ENCODE measurements at regions not wholly inside any gene's neighbourhood (a gene's known extent, or its start where the extent isn't known, plus 50 kb on each side); places are given as distances from the start of the nearest gene placed in this dataset.

DNA sequence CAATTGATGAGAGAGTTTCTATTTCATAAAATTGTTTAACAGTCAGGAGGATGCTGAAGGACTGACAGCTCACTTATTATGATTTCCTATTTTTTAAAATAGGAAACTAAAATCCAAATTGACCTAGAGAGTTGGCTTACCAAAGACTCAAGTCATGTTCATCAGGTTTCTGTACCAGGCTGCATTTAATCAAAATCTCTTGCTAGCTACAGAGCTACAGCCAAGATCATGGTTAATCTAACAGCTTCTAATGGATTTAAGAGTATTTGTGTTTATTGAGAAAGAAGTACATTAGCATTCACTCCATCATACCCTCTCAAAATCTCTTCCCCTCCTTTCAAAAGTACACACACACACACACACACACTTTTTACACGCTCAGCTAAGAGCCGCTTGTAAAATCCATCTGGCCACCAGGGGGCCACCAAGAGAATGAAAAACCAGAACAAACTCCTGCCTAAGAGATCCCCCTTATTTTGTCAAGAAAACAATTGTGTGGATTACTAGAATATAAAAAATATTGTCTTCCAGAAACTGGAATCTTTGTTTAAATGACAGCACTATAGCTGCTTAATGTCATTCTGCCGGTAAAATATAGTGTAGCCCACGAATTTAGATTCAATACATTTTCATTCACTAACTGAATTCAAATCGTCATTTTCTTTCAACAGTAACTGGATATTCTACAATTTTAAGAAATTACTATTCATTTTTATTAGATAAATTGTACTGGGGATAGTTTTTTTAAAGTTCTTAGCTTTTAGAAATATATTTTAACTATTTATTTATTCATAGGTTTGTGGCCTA is 334.0 kb downstream of the BTG1 start:
- DNase-seq (ENCODE audit: low spot score), result no peak
- TF ChIP-seq, protein P1, sequence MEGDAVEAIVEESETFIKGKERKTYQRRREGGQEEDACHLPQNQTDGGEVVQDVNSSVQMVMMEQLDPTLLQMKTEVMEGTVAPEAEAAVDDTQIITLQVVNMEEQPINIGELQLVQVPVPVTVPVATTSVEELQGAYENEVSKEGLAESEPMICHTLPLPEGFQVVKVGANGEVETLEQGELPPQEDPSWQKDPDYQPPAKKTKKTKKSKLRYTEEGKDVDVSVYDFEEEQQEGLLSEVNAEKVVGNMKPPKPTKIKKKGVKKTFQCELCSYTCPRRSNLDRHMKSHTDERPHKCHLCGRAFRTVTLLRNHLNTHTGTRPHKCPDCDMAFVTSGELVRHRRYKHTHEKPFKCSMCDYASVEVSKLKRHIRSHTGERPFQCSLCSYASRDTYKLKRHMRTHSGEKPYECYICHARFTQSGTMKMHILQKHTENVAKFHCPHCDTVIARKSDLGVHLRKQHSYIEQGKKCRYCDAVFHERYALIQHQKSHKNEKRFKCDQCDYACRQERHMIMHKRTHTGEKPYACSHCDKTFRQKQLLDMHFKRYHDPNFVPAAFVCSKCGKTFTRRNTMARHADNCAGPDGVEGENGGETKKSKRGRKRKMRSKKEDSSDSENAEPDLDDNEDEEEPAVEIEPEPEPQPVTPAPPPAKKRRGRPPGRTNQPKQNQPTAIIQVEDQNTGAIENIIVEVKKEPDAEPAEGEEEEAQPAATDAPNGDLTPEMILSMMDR (IDR thresholded peaks at IDR 0.05), result peak; percentile 73
- Histone ChIP-seq H3K27ac (no peak overlapping the region), H3K4me3 (no peak overlapping the region)

DNA sequence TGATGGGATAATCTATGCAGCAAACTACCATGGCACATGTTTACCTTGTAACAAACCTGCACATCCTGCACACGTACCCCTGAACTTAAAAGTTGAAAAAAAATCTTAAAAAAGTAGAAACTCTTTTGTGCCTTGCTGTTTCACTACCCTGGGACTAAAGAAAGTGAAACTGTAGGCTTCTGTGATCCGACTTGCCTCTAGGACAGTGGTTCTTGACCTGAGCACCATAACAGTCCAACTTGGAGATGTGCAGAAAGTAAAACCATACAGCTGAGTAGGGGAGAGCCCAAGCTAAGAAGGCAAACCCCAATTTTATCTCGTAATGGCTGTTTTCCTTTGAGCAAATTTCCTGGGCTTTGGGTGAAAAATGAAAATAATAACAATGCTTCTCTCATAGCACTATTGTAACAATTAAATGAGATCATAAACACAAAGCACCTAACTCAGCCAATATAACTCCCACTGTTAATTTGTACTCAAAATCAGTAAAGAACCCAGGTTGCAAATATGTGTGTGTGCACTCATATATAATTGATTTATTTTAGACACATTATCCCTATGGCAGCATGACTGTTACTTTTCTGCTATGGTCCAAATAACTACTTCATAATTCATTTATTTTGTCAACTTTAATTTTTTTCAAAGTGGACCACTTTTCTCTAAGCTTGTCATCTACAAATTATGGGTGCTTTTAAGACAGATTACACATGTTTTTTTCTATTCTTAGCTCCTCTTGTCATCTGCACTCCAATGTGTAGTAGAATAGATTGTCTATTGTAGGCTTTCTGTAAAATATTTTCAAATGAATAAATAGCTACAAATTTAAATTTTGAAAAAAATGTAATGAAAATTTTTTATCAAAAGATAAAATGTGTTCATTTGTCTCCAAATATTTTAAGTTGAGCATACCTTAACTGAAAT is 334.9 kb downstream of the BTG1 start:
- H3K27ac ChIP-seq, result no peak overlapping the region
- H3K4me3 ChIP-seq, result no peak overlapping the region
- TF ChIP-seq, protein P1 (IDR thresholded peaks at IDR 0.05), result no peak
- no peak for DNase-seq (ENCODE audit: low spot score)

DNA sequence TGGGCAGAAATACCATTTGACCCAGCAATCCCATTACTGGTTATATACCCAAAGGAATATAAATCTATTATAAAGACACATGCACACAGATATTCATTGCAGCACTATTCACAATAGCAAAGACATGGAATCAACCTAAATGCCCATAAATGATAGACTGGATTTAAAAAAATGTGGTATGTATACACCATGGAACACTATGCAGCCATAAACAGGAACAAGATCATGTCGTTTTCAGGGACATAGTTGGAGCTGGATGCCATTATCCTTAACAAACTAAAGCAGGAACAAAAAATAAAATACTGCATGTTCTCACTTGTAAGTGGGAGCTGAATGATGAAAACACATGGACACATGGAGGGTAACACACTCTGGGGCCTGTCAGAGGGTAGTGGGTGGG is 335.6 kb downstream of the BTG1 start:
- no peak for DNase-seq (ENCODE audit: low spot score)
- TF ChIP-seq, protein P1 (IDR thresholded peaks at IDR 0.05), result no peak
- Histone ChIP-seq H3K4me3 (no peak overlapping the region), H3K27ac (no peak overlapping the region)

DNA sequence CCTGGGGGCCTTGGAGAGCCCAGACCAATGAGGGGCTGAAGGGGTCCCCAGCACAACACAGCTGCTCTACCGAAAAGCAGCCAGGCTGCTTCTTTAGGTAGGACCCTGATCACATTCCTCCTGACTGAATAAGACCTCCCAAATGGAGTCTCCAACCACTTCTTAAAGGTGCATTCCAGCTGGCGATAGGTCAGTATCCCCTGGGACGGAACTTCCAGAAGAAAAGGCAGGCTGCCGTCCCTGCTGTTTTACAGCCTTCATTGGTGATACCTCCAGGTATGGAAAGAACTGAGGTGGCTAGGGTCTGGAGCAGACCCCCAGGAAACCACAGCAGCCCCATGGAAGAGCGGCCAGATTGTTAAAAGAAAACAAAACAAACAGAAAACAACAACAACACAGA is 340.6 kb downstream of the BTG1 start:
- H3K4me3 ChIP-seq, result no peak overlapping the region
- TF ChIP-seq, protein P1 (IDR thresholded peaks at IDR 0.05), result no peak
- no peak overlapping the region for H3K27ac ChIP-seq
- DNase-seq (ENCODE audit: low spot score), result no peak

DNA sequence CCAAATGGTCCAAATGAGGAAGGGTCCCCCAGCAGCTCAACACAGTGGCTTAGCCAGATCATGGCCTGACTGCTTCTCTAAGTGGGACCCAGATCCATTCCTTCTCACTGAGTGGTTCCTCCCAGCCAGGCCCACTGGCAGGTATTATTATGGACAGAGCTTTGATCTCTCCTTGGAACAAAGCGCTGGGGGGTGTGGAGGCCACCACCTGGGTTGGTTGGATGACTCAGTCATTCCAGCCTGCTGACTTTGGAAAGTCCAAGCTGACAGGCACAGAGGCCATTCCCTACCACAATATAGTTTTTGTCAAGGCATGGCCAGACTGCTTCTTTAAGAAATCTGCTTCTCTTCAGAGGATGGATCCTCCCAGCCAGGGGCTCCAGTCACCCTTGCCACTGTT is 341.1 kb downstream of the BTG1 start:
- TF ChIP-seq, protein P1 (IDR thresholded peaks at IDR 0.05), result no peak
- DNase-seq (ENCODE audit: low spot score), result no peak
- no peak overlapping the region for H3K4me3 ChIP-seq

DNA sequence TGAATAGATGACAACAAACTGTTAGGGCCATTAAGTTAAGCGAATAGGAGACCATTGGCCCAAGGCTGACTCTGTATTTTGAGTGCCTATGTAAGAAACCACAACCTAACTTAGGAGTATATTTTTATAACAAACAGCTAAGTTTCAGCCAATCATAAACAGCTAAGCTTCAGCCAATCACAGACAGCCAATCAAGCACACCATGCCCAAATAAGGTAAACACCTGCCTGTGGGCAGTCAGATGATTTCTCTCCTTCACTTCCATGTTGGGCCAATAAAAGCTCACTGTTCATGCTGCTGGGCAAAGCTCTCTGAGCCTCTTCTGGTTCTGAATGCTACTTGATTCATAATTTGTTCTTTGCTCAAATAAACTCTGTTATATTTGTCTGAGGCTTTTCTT is 344.6 kb downstream of the BTG1 start:
- Histone ChIP-seq H3K4me3 (no peak overlapping the region), H3K27ac (no peak overlapping the region)
- TF ChIP-seq, protein P1 (IDR thresholded peaks at IDR 0.05), result no peak
- no peak for DNase-seq (ENCODE audit: low spot score)

More for the DNA sequence above, 341.1 kb downstream of the BTG1 start:
- no peak overlapping the region for H3K27ac ChIP-seq
